ENCODE measurements at regions not wholly inside any gene's neighbourhood (a gene's known extent, or its start where the extent isn't known, plus 50 kb on each side); places are given as distances from the start of the nearest gene placed in this dataset.

DNA sequence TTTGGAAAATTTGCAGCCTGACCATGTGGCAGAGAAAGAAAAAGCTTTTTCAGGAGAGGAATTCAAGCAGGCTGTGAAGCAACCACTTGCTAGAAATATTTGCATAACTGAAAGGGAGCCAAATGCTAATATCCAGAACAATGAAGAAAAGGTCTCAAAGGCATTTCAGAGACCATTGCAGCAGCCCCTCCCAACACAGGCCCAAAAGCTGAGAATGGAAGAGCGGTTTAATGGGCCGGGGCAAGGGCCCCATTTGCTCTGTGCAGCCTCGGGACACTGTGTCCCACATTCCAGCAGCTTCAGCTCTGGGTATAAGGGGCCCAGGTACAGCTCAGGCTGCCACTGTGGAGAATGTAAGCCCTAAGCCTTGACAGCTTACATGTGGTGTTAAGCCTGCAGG, 918.1 kb upstream of the POT1 start:
- Histone ChIP-seq H3K9ac (ENCODE audit: control insufficient read depth, extremely low read depth, insufficient read depth, low read length) (no peak overlapping the region), H3K9me3 (ENCODE audit: control insufficient read depth, low read depth, low read length) (no peaks in the 10 kb centered on the region), H3K4me1 (ENCODE audit: control insufficient read depth, extremely low read depth, insufficient read depth, low read length) (no peaks in the 10 kb centered on the region), H3K4me2 (ENCODE audit: control insufficient read depth, extremely low read depth, insufficient read depth, low read depth, low read length) (no peak overlapping the region), H4K20me1 (ENCODE audit: control insufficient read depth, extremely low read depth, insufficient read depth, low read length) (no peaks in the 10 kb centered on the region), H3K4me3 (ENCODE audit: control insufficient read depth in 2 of 3, extremely low read depth in 1 of 3, insufficient read depth in 2 of 3, low read depth in 1 of 3, low read length in 3 of 3) (no peak overlapping the region), H3K27me3 (ENCODE audit: control insufficient read depth, extremely low read depth, insufficient read depth, low read length) (no peaks in the 10 kb centered on the region), H3K36me3 (ENCODE audit: control insufficient read depth in 2 of 2, extremely low read depth in 1 of 2, insufficient read depth in 2 of 2, low read length in 2 of 2) (no peaks in the 10 kb centered on the region), H3K9me1 (ENCODE audit: control insufficient read depth, extremely low read depth, insufficient read depth, low read length) (no peaks in the 10 kb centered on the region), H2AFZ (ENCODE audit: control insufficient read depth, low read length) (no peak overlapping the region), H3K79me2 (ENCODE audit: control insufficient read depth, insufficient read depth, low read length) (no peaks in the 10 kb centered on the region), H3K27ac (ENCODE audit: control insufficient read depth, insufficient read depth, low read length) (no peak overlapping the region)
- DNase-seq (ENCODE audit: low read depth, low spot score) (no peak), FAIRE-seq (no peak)
- TF ChIP-seq, protein P1, sequence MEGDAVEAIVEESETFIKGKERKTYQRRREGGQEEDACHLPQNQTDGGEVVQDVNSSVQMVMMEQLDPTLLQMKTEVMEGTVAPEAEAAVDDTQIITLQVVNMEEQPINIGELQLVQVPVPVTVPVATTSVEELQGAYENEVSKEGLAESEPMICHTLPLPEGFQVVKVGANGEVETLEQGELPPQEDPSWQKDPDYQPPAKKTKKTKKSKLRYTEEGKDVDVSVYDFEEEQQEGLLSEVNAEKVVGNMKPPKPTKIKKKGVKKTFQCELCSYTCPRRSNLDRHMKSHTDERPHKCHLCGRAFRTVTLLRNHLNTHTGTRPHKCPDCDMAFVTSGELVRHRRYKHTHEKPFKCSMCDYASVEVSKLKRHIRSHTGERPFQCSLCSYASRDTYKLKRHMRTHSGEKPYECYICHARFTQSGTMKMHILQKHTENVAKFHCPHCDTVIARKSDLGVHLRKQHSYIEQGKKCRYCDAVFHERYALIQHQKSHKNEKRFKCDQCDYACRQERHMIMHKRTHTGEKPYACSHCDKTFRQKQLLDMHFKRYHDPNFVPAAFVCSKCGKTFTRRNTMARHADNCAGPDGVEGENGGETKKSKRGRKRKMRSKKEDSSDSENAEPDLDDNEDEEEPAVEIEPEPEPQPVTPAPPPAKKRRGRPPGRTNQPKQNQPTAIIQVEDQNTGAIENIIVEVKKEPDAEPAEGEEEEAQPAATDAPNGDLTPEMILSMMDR (optimal IDR thresholded peaks at IDR 0.05 in 1 of 3, IDR thresholded peaks at IDR 0.05 in 1 of 3, conservative IDR thresholded peaks at IDR 0.05 in 1 of 3; ENCODE audit: extremely low read depth in 1 of 3, insufficient read depth in 2 of 3, low read length in 3 of 3) = no peak
- no peak for TF ChIP-seq EZH2 (IDR thresholded peaks at IDR 0.05; ENCODE audit: low read length)
- dilution Hi-C loops (cut with MboI; ENCODE audit: extremely low pct_ligation_motif_present, low sequenced_read_pairs) = no loop called here

DNA sequence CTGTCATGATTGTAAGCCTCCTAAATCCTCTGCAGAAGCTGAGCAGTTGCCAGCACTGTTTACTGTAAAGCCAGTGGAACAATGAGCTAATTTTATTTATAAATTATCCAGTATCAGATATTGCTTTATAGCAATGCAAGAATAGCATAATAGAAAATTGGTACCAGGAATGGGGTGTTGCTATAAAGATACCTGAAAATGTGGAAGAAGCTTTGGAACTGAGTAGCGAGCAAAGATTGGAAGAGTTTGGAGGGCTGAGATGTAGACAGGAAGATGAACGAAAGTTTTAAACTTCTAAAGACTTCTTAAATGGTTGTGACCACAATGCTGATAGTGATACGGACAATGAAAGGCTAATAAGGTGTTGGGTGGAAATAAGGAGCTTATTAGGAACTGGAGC, 917.4 kb upstream of the POT1 start:
- DNase-seq (ENCODE audit: low read depth, low spot score) = no peak
- no peaks in the 10 kb centered on the region for H3K4me1 ChIP-seq (ENCODE audit: control insufficient read depth, extremely low read depth, insufficient read depth, low read length)
- no peak overlapping the region for H3K27ac ChIP-seq (ENCODE audit: control insufficient read depth, insufficient read depth, low read length)
- H3K79me2 ChIP-seq (ENCODE audit: control insufficient read depth, insufficient read depth, low read length) = no peaks in the 10 kb centered on the region
- no peak overlapping the region for H2AFZ ChIP-seq (ENCODE audit: control insufficient read depth, low read length)
- no peak for FAIRE-seq
- TF ChIP-seq, protein P1 (optimal IDR thresholded peaks at IDR 0.05 in 1 of 3, IDR thresholded peaks at IDR 0.05 in 1 of 3, conservative IDR thresholded peaks at IDR 0.05 in 1 of 3; ENCODE audit: extremely low read depth in 1 of 3, insufficient read depth in 2 of 3, low read length in 3 of 3) = no peak
- TF ChIP-seq EZH2 (IDR thresholded peaks at IDR 0.05; ENCODE audit: low read length) = no peak
- H4K20me1 ChIP-seq (ENCODE audit: control insufficient read depth, extremely low read depth, insufficient read depth, low read length) = no peaks in the 10 kb centered on the region
- no peak overlapping the region for H3K4me2 ChIP-seq (ENCODE audit: control insufficient read depth, extremely low read depth, insufficient read depth, low read depth, low read length)
- H3K36me3 ChIP-seq (ENCODE audit: control insufficient read depth in 2 of 2, extremely low read depth in 1 of 2, insufficient read depth in 2 of 2, low read length in 2 of 2) = no peaks in the 10 kb centered on the region
- dilution Hi-C loops (cut with MboI; ENCODE audit: extremely low pct_ligation_motif_present, low sequenced_read_pairs) = no loop called here
- no peak overlapping the region for H3K4me3 ChIP-seq (ENCODE audit: control insufficient read depth in 2 of 3, extremely low read depth in 1 of 3, insufficient read depth in 2 of 3, low read depth in 1 of 3, low read length in 3 of 3)
- H3K9me3 ChIP-seq (ENCODE audit: control insufficient read depth, low read depth, low read length) = no peaks in the 10 kb centered on the region
- no peaks in the 10 kb centered on the region for H3K9me1 ChIP-seq (ENCODE audit: control insufficient read depth, extremely low read depth, insufficient read depth, low read length)
- H3K9ac ChIP-seq (ENCODE audit: control insufficient read depth, extremely low read depth, insufficient read depth, low read length) = no peak overlapping the region
- no peaks in the 10 kb centered on the region for H3K27me3 ChIP-seq (ENCODE audit: control insufficient read depth, extremely low read depth, insufficient read depth, low read length)

Data from keratinocyte (primary cell).